Neural cell (in vitro differentiated cells): ENCODE measurements at regions not wholly inside any gene's neighbourhood (a gene's known extent, or its start where the extent isn't known, plus 50 kb on each side); places are given as distances from the start of the nearest gene placed in this dataset.

Experiments used
- CTCF ChIP-seq: fragments of 450-650 bp; IDR thresholded peaks from 2 replicates; pipeline ENCODE4 v1.5.1; 2014; ENCODE audit warnings: antibody characterized with exemption, mild to moderate bottlenecking, moderate library complexity; ENCODE audit not compliant: poor library complexity, severe bottlenecking
- EP300 ChIP-seq: fragments of 450-650 bp; conservative IDR thresholded peaks from 2 replicates; pipeline ENCODE4 v1.6.1; 2014; ENCODE audit warnings: antibody characterized with exemption, mild to moderate bottlenecking, moderate library complexity; ENCODE audit not compliant: poor library complexity, severe bottlenecking
- EZH2 ChIP-seq: fragments of 200-600, 300-800 bp; shearing (Covaris generic), sonication (generic); IDR thresholded peaks from 2 replicates; pipeline ENCODE4 v1.6.1; 2014; ENCODE audit warnings: antibody characterized with exemption, low read length, borderline replicate concordance, mild to moderate bottlenecking; ENCODE audit not compliant: insufficient read depth, poor library complexity, severe bottlenecking
- POLR2AphosphoS5 ChIP-seq: IDR thresholded peaks from 2 replicates; pipeline ENCODE4 v1.6.1; 2012
- RAD21 ChIP-seq: fragments of 450-650 bp; conservative IDR thresholded peaks from 2 replicates; pipeline ENCODE4 v1.6.1; 2014; ENCODE audit warnings: antibody characterized with exemption, mild to moderate bottlenecking, moderate library complexity

GRCh38 chr14:66135831-66136230, 350.3 kb upstream of the CCDC196 start:
- TF ChIP-seq EP300 (no peak), EZH2 (no peak), CTCF (no peak), POLR2AphosphoS5 (no peak), RAD21 (no peak)
